IMR-90 (cell line): ENCODE measurements at regions not wholly inside any gene's neighbourhood (a gene's known extent, or its start where the extent isn't known, plus 50 kb on each side); places are given as distances from the start of the nearest gene placed in this dataset.

Experiments used
- ATAC-seq: fragments of 200-7000 bp; cut with Tn5 transposase; 2 replicates; pipeline ENCODE4 v1.9.1; 2020; ENCODE audit warnings: low read depth, mild to moderate bottlenecking, moderate library complexity
- BruUV-seq: library from RNA; stranded (reverse); fragments of 400-500 nt; replicated peaks from 2 replicates; lab custom pipeline; 2021; lab: Mats Ljungman, UMichigan
- CTCF ChIA-PET: fragments of 300-600 bp; formaldehyde crosslinking; extraction: SDS; loops from one replicate; lab custom pipeline; 2021; ENCODE audit warnings: antibody characterized with exemption; lab: Yijun Ruan, JAX
- POLR2A ChIA-PET: fragments of 300-600 bp; sonication (Branson Sonifier 250); formaldehyde crosslinking; loops from one replicate; lab custom pipeline; 2022; ENCODE audit warnings: antibody characterized with exemption; ENCODE audit not compliant: unreplicated experiment; lab: Charles Lee
- DNase-seq: peaks from one replicate; pipeline ENCODE4 v3.0.0; 2013
- H2AFZ ChIP-seq: replicated peaks from 2 replicates; pipeline ENCODE3; 2013; ENCODE audit warnings: low read length, mild to moderate bottlenecking; ENCODE audit not compliant: poor library complexity
- H2AK5ac ChIP-seq: 2 replicates; pipeline ENCODE4 v1.6.1; 2013; ENCODE audit warnings: low read depth, low read length, inconsistent platforms
- H2AK9ac ChIP-seq: replicated peaks from 2 replicates; pipeline ENCODE3; 2013; ENCODE audit warnings: mild to moderate bottlenecking, low read depth, low read length, moderate library complexity; ENCODE audit not compliant: poor library complexity
- H2BK120ac ChIP-seq: 2 replicates; pipeline ENCODE4 v1.6.1; 2013; ENCODE audit warnings: low read depth, low read length, inconsistent platforms
- H2BK15ac ChIP-seq: 3 replicates; pipeline ENCODE4 v1.6.1; 2013; ENCODE audit warnings: low read depth, low read length, inconsistent platforms
- H2BK20ac ChIP-seq: 2 replicates; pipeline ENCODE4 v1.6.1; 2013; ENCODE audit warnings: low read depth, mild to moderate bottlenecking, inconsistent platforms, low read length, moderate library complexity
- H2BK5ac ChIP-seq: 2 replicates; pipeline ENCODE4 v1.6.1; 2013; ENCODE audit warnings: mild to moderate bottlenecking, low read depth, low read length, inconsistent platforms; ENCODE audit not compliant: poor library complexity, severe bottlenecking
- H3K14ac ChIP-seq: replicated peaks from 2 replicates; pipeline ENCODE4 v1.6.1; 2013; ENCODE audit warnings: low read depth, low read length, inconsistent platforms
- H3K18ac ChIP-seq: 2 replicates; pipeline ENCODE4 v1.6.1; 2013; ENCODE audit warnings: low read depth, low read length, control low read depth
- H3K23ac ChIP-seq: 2 replicates; pipeline ENCODE4 v1.6.1; 2013; ENCODE audit warnings: low read depth, low read length, inconsistent platforms
- H3K27ac ChIP-seq: 2 replicates; pipeline ENCODE4 v1.5.1; 2013; ENCODE audit warnings: mild to moderate bottlenecking, control low read depth, low read length; ENCODE audit not compliant: insufficient read depth
- H3K27me3 ChIP-seq: 2 replicates; pipeline ENCODE4 v1.6.1; 2013; ENCODE audit warnings: low read length; ENCODE audit not compliant: control insufficient read depth, insufficient read depth
- H3K36me3 ChIP-seq: 2 replicates; pipeline ENCODE4 v1.6.1; 2013; ENCODE audit warnings: low read length, mixed read lengths; ENCODE audit not compliant: control insufficient read depth, insufficient read depth
- H3K4ac ChIP-seq: 2 replicates; pipeline ENCODE4 v1.6.1; 2013; ENCODE audit warnings: low read depth, low read length, inconsistent platforms
- H3K4me1 ChIP-seq: 2 replicates; pipeline ENCODE4 v1.6.1; 2013; ENCODE audit warnings: low read length, mixed read lengths; ENCODE audit not compliant: control insufficient read depth, insufficient read depth
- H3K4me2 ChIP-seq: 2 replicates; pipeline ENCODE4 v1.6.1; 2013; ENCODE audit warnings: low read depth, mild to moderate bottlenecking, control low read depth, low read length, moderate library complexity
- H3K4me3 ChIP-seq: 2 replicates; pipeline ENCODE4 v1.5.1; 2013; ENCODE audit warnings: low read depth, mild to moderate bottlenecking, control low read depth, low read length, moderate library complexity; ENCODE audit not compliant: insufficient read depth
- H3K56ac ChIP-seq: 2 replicates; pipeline ENCODE4 v1.6.1; 2013; ENCODE audit warnings: low read length, inconsistent platforms; ENCODE audit not compliant: insufficient read depth; ENCODE audit errors: extremely low read depth
- H3K79me1 ChIP-seq, 2 experiments: 2 replicates each; pipeline ENCODE4 v1.6.1; 2013; ENCODE audit warnings: low read length in 2 of 2, inconsistent platforms in 1 of 2, low read depth in 1 of 2
- H3K9ac ChIP-seq: 2 replicates; pipeline ENCODE4 v1.6.1; 2013; ENCODE audit warnings: low read depth, low read length, control low read depth
- H3K9me1 ChIP-seq: 2 replicates; pipeline ENCODE4 v1.6.1; 2013; ENCODE audit warnings: low read length, inconsistent platforms; ENCODE audit not compliant: insufficient read depth
- H3K9me3 ChIP-seq: 2 replicates; pipeline ENCODE4 v1.6.1; 2013; ENCODE audit warnings: low read length; ENCODE audit not compliant: control insufficient read depth, insufficient read depth
- H4K20me1 ChIP-seq: 2 replicates; pipeline ENCODE4 v1.6.1; 2013; ENCODE audit warnings: low read length, inconsistent platforms; ENCODE audit not compliant: insufficient read depth
- H4K5ac ChIP-seq: 2 replicates; pipeline ENCODE4 v1.6.1; 2013; ENCODE audit warnings: mild to moderate bottlenecking, low read depth, low read length, control low read depth
- H4K8ac ChIP-seq, 2 experiments: 2 replicates each; pipeline ENCODE4 v1.6.1; 2013; ENCODE audit warnings: low read depth in 2 of 2, low read length in 2 of 2, control low read depth in 1 of 2, inconsistent platforms in 1 of 2
- H4K91ac ChIP-seq: 2 replicates; pipeline ENCODE4 v1.6.1; 2013; ENCODE audit warnings: low read depth, low read length, inconsistent platforms; ENCODE audit not compliant: insufficient read depth
- CEBPB ChIP-seq: IDR thresholded peaks from 2 replicates; pipeline ENCODE4 v1.6.1; 2012; ENCODE audit warnings: low read depth, low read length, improper control_type of control experiment
- MXI1 ChIP-seq: IDR thresholded peaks from 2 replicates; pipeline ENCODE4 v1.6.1; 2012; ENCODE audit warnings: low read depth, mild to moderate bottlenecking, low read length, moderate library complexity, borderline replicate concordance
- NFE2L2 ChIP-seq: fragments of 150-350 bp; IDR thresholded peaks from 2 replicates; pipeline ENCODE4 v1.6.1; 2016; ENCODE audit warnings: low read depth, mild to moderate bottlenecking, low read length
- RFX5 ChIP-seq: IDR thresholded peaks from 2 replicates; pipeline ENCODE4 v1.8.0; 2012; ENCODE audit warnings: low read depth, mild to moderate bottlenecking, low read length, moderate library complexity
- WGBS, 2 experiments: methylation state at CpG; one replicate each; pipeline versions ENCODE4 v1.1.5 to v1.1.7; 2013; ENCODE audit warnings: missing lambda C conversion rate in 2 of 2; ENCODE audit not compliant: insufficient read length in 1 of 2; ENCODE audit errors: extremely low coverage in 2 of 2; 5-methylcytosine and 5-hydroxymethylcytosine counted together
- dilution Hi-C: fragments of 300-500 bp; cut with HindIII; formaldehyde crosslinking; loops from one replicate; pipeline ENCODE4 v1.14.3; 2018; ENCODE audit warnings: low sequenced_read_pairs; ENCODE audit not compliant: unreplicated experiment
- in situ Hi-C: fragments of 300-500 bp; cut with MboI; formaldehyde crosslinking; loops from 3 replicates; pipeline ENCODE4 v1.14.3; 2019; ENCODE audit warnings: low sequenced_read_pairs, inconsistent platforms, mixed read lengths
- intact Hi-C: fragments of 100-400 bp; cut with micrococcal nuclease; formaldehyde crosslinking; loops from 2 replicates; pipeline ENCODE4 v1.10.0; 2022

GRCh38 chr9:21551401-21551800 is 69.3 kb upstream of the IFNE start:
- DNase-seq = peak; percentile 47
- H4K91ac ChIP-seq = 0 out of 2 replicates have a peak overlapping the region, but pooled peaks have one; percentile 18
- peak overlapping the region; percentile 82 for H3K4ac ChIP-seq
- dilution Hi-C loops = loop anchor here (25.0 kb wide), 1 partner anchor 236 kb away; no protein-coding TSS in a partner anchor
- intact Hi-C loops = loop anchor here (10.0 kb wide), 3 partner anchors 47 to 443 kb away; partner anchors contain the start of genes CDKN2A, CDKN2B-AS1 and KLHL9
- H3K23ac ChIP-seq = peak overlapping the region; percentile 80
- no peak overlapping the region for H3K4me3 ChIP-seq
- ATAC-seq = 0 out of 2 replicates have a peak, but pooled peaks have one; percentile 6
- H3K9me1 ChIP-seq = peaks cover 5% of the 10 kb centered on the region; the same call in 1 of the 2 replicates
- H3K4me2 ChIP-seq = peak overlapping the region; percentile 70
- CTCF ChIA-PET = interaction anchor here (0.6 kb wide), 1 partner anchor 216 kb away, joined by 5 read pairs; the partner anchor contains the start of gene KLHL9
- no peak overlapping the region for H3K56ac ChIP-seq
- H3K14ac ChIP-seq = peak overlapping the region; percentile 88
- in situ Hi-C loops = no loop called here
- peaks cover 4% of the 10 kb centered on the region; the same call in 1 of the 2 replicates for H4K20me1 ChIP-seq
- H4K8ac ChIP-seq = peak overlapping the region; percentile 46 to 62; a peak in 3 of 4 replicates
- no peak overlapping the region; the same call in 1 of the 2 replicates for H3K9ac ChIP-seq
- TF ChIP-seq MXI1 (no peak), NFE2L2 (peak; percentile 58), RFX5 (no peak), CEBPB (no peak)
- H2BK5ac ChIP-seq = peak overlapping the region; percentile 94
- 40% methylated on average over 1 of the region's 2 CpGs; no CpG with 5 or more reads in 1 of the 2 experiments for WGBS, 2 experiments
- H3K27me3 ChIP-seq = no peaks in the 10 kb centered on the region
- H3K79me1 ChIP-seq = peaks cover 0 to 40% of the 10 kb centered on the region in 2 experiments; a peak in 2 of 4 replicates
- POLR2A ChIA-PET = no interaction called here
- peak overlapping the region; percentile 85; the same call in 1 of the 2 replicates for H2AK5ac ChIP-seq
- H2BK120ac ChIP-seq = peak overlapping the region; percentile 55; the same call in 1 of the 2 replicates
- H4K5ac ChIP-seq = peak overlapping the region; percentile 90
- peaks cover 25% of the 10 kb centered on the region for H3K4me1 ChIP-seq
- H2AFZ ChIP-seq = no peak overlapping the region
- H3K27ac ChIP-seq = peak overlapping the region; percentile 75; the same call in 1 of the 2 replicates
- peak overlapping the region; percentile 57; the same call in 1 of the 2 replicates for H2BK20ac ChIP-seq
- peak overlapping the region; percentile 59; the same call in 1 of the 3 replicates for H2BK15ac ChIP-seq
- no peak overlapping the region for H2AK9ac ChIP-seq
- H3K36me3 ChIP-seq = no peaks in the 10 kb centered on the region; the same call in 1 of the 2 replicates
- no TSS peak for BruUV-seq
- H3K9me3 ChIP-seq = no peaks in the 10 kb centered on the region
- H3K18ac ChIP-seq = peak overlapping the region; percentile 90
